Mucosa of descending colon (tissue), 3 donors: ENCODE measurements at regions not wholly inside any gene's neighbourhood (a gene's known extent, or its start where the extent isn't known, plus 50 kb on each side); places are given as distances from the start of the nearest gene placed in this dataset.

ENCODE experiments used
- ATAC-seq: fragments of 200-7000 bp; cut with Tn5 transposase; one replicate; pipeline ENCODE4 v1.9.1; 2020; ENCODE audit warnings: mild to moderate bottlenecking, moderate library complexity
- DNase-seq, 3 donors: peaks; one replicate each; pipeline ENCODE4 v3.0.0-alpha.2; 2020
- H3K36me3 ChIP-seq: fragments of 200-600 bp; one replicate; pipeline ENCODE4 v1.8.0; 2021; ENCODE audit warnings: low read depth, mild to moderate bottlenecking
- H3K4me1 ChIP-seq: fragments of 200-600 bp; one replicate; pipeline ENCODE4 v1.8.0; 2021; ENCODE audit warnings: low read depth, mild to moderate bottlenecking
- H3K4me3 ChIP-seq: fragments of 200-600 bp; one replicate; pipeline ENCODE4 v1.8.0; 2021; ENCODE audit warnings: mild to moderate bottlenecking
- H3K9me3 ChIP-seq: fragments of 200-600 bp; one replicate; pipeline ENCODE4 v1.8.0; 2021; ENCODE audit warnings: mild to moderate bottlenecking
- intact Hi-C, 2 donors: fragments of 100-400 bp; cut with DNase I in 1 of 2; cut with micrococcal nuclease in 1 of 2; formaldehyde crosslinking; loops; one replicate each; pipeline versions ENCODE4 v1.11.0 to v1.11.1; 2022; cut with DNase I, micrococcal nuclease
- TF ChIP-seq, protein P1 (sequence below): fragments of 200-600 bp; IDR thresholded peaks from one replicate; pipeline ENCODE4 v1.8.0; 2022; ENCODE audit warnings: antibody characterized with exemption, mild to moderate bottlenecking
- donor health status: DM: no; HTN: no; CAD: no; lungs with moderate emphysema.
- donor health status: DM: no; HTN: no; CAD: no.
- donor health status: DM: no; HTN: yes; CAD: no.

DNA sequence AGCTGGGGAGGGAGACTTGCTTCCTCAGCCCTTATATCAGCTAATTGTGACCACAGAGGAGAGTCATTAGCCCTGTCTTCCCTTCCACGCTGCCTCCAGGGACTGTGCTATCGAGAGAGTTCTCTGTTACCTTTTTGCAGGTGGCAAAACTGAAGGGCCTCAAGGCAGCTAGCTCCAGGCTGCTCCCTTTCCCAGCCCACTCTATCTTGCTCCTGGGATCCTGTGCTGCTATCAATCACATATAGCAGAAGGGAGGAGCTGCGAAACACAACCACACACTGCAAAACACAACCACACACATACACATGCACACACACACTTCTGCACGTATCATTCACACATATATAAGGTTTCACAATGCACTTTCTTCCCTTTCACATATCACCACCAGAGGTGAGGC lies 205.3 kb upstream of the MTNR1B start:
- TF ChIP-seq, protein P1, sequence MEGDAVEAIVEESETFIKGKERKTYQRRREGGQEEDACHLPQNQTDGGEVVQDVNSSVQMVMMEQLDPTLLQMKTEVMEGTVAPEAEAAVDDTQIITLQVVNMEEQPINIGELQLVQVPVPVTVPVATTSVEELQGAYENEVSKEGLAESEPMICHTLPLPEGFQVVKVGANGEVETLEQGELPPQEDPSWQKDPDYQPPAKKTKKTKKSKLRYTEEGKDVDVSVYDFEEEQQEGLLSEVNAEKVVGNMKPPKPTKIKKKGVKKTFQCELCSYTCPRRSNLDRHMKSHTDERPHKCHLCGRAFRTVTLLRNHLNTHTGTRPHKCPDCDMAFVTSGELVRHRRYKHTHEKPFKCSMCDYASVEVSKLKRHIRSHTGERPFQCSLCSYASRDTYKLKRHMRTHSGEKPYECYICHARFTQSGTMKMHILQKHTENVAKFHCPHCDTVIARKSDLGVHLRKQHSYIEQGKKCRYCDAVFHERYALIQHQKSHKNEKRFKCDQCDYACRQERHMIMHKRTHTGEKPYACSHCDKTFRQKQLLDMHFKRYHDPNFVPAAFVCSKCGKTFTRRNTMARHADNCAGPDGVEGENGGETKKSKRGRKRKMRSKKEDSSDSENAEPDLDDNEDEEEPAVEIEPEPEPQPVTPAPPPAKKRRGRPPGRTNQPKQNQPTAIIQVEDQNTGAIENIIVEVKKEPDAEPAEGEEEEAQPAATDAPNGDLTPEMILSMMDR: no peak
- no peak for DNase-seq
- intact Hi-C loops: no loop called here
- no peak for ATAC-seq
- H3K4me1 ChIP-seq: no peaks in the 10 kb centered on the region
- no peaks in the 10 kb centered on the region for H3K36me3 ChIP-seq
- no peaks in the 10 kb centered on the region for H3K9me3 ChIP-seq
- H3K4me3 ChIP-seq: no peak overlapping the region

DNA sequence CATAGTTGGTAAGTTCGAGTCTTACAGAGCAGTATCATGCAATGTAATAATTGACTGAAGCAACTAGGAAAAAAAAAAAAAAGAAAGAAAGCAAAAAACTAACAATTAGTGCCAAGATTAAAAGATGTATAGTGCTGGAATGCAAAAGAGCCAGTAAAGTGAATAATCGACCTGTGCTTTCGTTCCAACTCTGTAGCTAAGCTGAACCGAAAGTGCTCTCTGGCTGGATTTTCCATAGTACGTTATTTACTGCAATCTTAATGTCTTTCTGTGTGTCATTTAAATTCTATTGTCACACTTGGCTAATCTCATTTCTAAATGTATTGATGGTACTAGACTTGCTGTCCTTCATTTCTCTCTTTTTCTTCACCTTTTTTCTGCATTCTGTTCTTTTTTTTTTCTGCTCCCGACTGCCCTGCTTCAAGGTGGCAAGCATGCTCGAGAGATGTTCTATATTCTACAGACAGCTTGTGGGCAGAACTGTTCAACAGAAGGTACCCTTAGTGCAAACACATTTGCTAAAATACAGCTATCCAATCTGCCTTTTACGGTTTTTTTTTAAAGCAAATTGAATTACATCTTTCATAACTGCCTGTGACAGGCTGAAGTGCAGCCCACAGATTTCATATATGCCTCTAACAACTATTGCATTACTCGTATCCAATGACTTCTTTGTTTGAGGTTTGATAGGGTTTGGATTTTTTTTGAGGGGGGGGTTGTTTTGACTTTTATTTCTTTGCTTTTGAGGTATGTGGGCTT lies 204.2 kb upstream of the MTNR1B start:
- Histone ChIP-seq H3K4me3 (no peak overlapping the region), H3K4me1 (no peaks in the 10 kb centered on the region), H3K9me3 (no peaks in the 10 kb centered on the region), H3K36me3 (no peaks in the 10 kb centered on the region)
- DNase-seq (no peak), ATAC-seq (no peak)
- TF ChIP-seq, protein P1: no peak
- intact Hi-C loops: no loop called here

DNA sequence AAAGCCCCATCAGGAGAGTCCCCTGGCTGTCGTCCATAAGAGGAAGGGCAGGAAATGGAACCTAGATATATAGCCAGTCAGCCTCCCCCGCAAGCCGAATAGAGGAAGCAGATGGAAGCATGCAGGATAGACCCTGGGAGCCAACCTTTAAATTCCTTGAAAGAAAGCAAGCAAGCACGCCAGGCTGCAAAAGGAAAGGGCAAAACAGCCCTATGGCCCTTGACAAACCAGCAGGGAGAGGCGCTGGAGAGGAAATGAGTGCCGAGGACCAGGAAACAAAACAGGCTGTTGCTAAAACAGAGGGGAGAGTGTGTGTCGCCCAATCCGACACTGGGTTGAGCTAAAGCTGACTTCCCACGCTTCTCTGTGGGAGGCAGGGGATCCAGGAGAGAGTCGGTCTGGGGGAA lies 203.5 kb upstream of the MTNR1B start:
- ATAC-seq: peak; percentile 57
- Histone ChIP-seq H3K4me3 (no peak overlapping the region), H3K36me3 (no peaks in the 10 kb centered on the region), H3K9me3 (no peaks in the 10 kb centered on the region), H3K4me1 (no peaks in the 10 kb centered on the region)
- intact Hi-C loops: no loop called here
- peak in 1 of 3 donors; percentile 33 for DNase-seq
- TF ChIP-seq, protein P1: no peak

DNA sequence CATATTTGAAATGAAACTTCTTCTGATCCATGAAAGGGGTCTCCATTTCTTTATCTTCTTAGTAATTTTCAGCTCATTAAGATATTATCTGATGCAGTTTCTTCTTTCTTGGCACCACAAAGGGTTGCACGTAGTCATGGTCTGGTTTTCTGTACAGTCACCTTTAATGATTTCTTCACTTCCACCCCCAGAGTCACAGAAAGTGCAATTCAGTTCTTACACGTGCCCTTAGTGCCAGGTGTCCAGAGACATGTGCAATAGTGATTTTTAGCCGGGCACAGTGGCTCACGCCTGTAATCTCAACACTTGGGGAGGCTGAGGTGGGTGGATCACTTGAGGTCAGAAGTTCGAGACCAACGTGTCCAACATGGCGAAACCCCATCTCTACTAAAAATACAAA lies 202.8 kb upstream of the MTNR1B start:
- H3K9me3 ChIP-seq: no peaks in the 10 kb centered on the region
- intact Hi-C loops: no loop called here
- DNase-seq (no peak), ATAC-seq (no peak)
- no peaks in the 10 kb centered on the region for H3K4me1 ChIP-seq
- H3K4me3 ChIP-seq: no peak overlapping the region
- no peaks in the 10 kb centered on the region for H3K36me3 ChIP-seq
- TF ChIP-seq, protein P1: no peak

DNA sequence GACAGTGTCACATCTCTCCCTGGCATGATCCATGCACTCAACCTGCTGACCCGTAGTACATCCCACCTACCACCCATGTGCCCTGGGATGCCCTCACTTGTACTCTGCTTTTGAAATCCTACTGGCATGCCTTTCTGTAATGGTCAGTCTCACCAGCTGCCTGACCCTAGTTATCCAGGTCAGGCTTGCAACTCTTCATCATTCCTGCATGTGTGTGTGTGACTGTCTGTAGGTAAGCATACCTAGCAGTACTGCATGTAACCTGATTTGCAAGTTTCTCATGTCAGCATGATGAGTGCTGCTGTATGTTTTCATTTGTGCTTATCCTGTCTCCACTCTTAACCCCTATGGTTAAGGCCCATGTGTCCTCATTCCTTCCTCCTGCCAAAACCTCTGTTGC lies 202.0 kb upstream of the MTNR1B start:
- no peak for ATAC-seq
- H3K9me3 ChIP-seq: no peaks in the 10 kb centered on the region
- DNase-seq: no peak
- TF ChIP-seq, protein P1: no peak
- H3K36me3 ChIP-seq: no peaks in the 10 kb centered on the region
- H3K4me3 ChIP-seq: no peak overlapping the region
- intact Hi-C loops: no loop called here
- no peaks in the 10 kb centered on the region for H3K4me1 ChIP-seq
